ENCODE measurements at regions not wholly inside any gene's neighbourhood (a gene's known extent, or its start where the extent isn't known, plus 50 kb on each side); places are given as distances from the start of the nearest gene placed in this dataset.
"Not testable (repeated sequence)": the region's sequence is repeated elsewhere in the genome, so short reads cannot be mapped to it uniquely, and the experiment has no call there.

GRCh38 chr1:245026247-245026646 is 128.5 kb upstream of the KIF26B start:
- DNase-seq (ENCODE audit: low read depth), result no peak

GRCh38 chr1:245025525-245025924 is 129.3 kb upstream of the KIF26B start:
- no peak for DNase-seq (ENCODE audit: low read depth)

GRCh38 chr1:245023222-245023621 is 131.6 kb upstream of the KIF26B start:
- DNase-seq (ENCODE audit: low read depth), result no peak

- no peak for DNase-seq (ENCODE audit: low read depth)
Observed at GRCh38 chr1:245019910-245020486, 134.8 kb upstream of the KIF26B start.

GRCh38 chr1:245016700-245017099 is 138.1 kb upstream of the KIF26B start:
- DNase-seq (ENCODE audit: low read depth), result no peak

- no peak for DNase-seq (ENCODE audit: low read depth)
Observed at GRCh38 chr1:245015031-245015430, 139.8 kb upstream of the KIF26B start.

- no peak for DNase-seq (ENCODE audit: low read depth)
Observed at GRCh38 chr1:245014247-245015029, 140.3 kb upstream of the KIF26B start.

GRCh38 chr1:245010018-245010614 is 144.7 kb upstream of the KIF26B start:
- no peak for DNase-seq (ENCODE audit: low read depth)

- peak; percentile 24 for DNase-seq (ENCODE audit: low read depth)
Observed at GRCh38 chr1:245008761-245009160, 144.4 kb upstream of the HNRNPU start.

- no peak for DNase-seq (ENCODE audit: low read depth)
Observed at GRCh38 chr1:245007852-245008251, 143.5 kb upstream of the HNRNPU start.

- DNase-seq (ENCODE audit: low read depth), result no peak
Observed at GRCh38 chr1:245003246-245003645, 138.9 kb upstream of the HNRNPU start.

- no peak for DNase-seq (ENCODE audit: low read depth)
Observed at GRCh38 chr1:245001252-245001651, 136.9 kb upstream of the HNRNPU start.

GRCh38 chr1:245000872-245001188 is 136.5 kb upstream of the HNRNPU start:
- DNase-seq (ENCODE audit: low read depth), result no peak

- DNase-seq (ENCODE audit: low read depth), result not testable (repeated sequence)
Observed at GRCh38 chr1:244999644-245000043, 135.3 kb upstream of the HNRNPU start.

- no peak for DNase-seq (ENCODE audit: low read depth)
Observed at GRCh38 chr1:244998717-244999346, 134.5 kb upstream of the HNRNPU start.

- DNase-seq (ENCODE audit: low read depth), result no peak
Observed at GRCh38 chr1:244995602-244996400, 131.5 kb upstream of the HNRNPU start.

- DNase-seq (ENCODE audit: low read depth), result peak; percentile 37
Observed at GRCh38 chr1:244992833-244993232, 128.5 kb upstream of the HNRNPU start.

- DNase-seq (ENCODE audit: low read depth), result peak; percentile 45
Observed at GRCh38 chr1:244989813-244990212, 125.5 kb upstream of the HNRNPU start.

- DNase-seq (ENCODE audit: low read depth), result no peak
Observed at GRCh38 chr1:244988521-244988920, 124.2 kb upstream of the HNRNPU start.

GRCh38 chr1:244980605-244981004 is 116.3 kb upstream of the HNRNPU start:
- DNase-seq (ENCODE audit: low read depth), result no peak

- DNase-seq (ENCODE audit: low read depth), result no peak
Observed at GRCh38 chr1:244974550-244974949, 110.2 kb upstream of the HNRNPU start.

- no peak for DNase-seq (ENCODE audit: low read depth)
Observed at GRCh38 chr1:244974106-244974505, 109.8 kb upstream of the HNRNPU start.
